ENCODE measurements at regions not wholly inside any gene's neighbourhood (a gene's known extent, or its start where the extent isn't known, plus 50 kb on each side); places are given as distances from the start of the nearest gene placed in this dataset.

DNA sequence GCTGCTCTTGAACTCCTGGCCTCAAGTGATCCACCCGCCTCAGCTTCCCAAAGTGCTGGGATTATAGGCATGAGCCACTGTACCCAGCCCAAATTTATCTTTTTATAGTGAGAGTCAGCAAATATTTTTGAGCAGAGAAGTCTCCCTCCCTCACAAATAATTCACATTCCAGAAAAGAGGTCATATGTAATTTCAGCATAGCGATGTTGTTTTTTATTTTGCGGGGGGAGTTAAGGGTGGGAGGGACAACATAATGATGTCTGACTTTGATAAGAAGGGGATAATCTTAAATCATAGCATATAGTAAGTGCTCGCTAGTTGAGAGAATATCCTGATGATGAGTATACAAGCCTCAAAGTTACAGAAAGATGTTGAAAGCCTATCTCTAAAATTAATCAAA, 1090.2 kb upstream of the ACVR2A start:
- H3K27ac ChIP-seq (ENCODE audit: extremely low read depth, low read depth, low read length): no peak overlapping the region
- TF ChIP-seq ZNF530 (tag by site-specific recombination; IDR thresholded peaks at IDR 0.05; ENCODE audit: low read depth): no peak
- TF ChIP-seq ZBTB17 (tag by site-specific recombination; IDR thresholded peaks at IDR 0.05): no peak
- TF ChIP-seq SP7 (tag by site-specific recombination; IDR thresholded peaks at IDR 0.05): no peak
- TF ChIP-seq, protein P1, sequence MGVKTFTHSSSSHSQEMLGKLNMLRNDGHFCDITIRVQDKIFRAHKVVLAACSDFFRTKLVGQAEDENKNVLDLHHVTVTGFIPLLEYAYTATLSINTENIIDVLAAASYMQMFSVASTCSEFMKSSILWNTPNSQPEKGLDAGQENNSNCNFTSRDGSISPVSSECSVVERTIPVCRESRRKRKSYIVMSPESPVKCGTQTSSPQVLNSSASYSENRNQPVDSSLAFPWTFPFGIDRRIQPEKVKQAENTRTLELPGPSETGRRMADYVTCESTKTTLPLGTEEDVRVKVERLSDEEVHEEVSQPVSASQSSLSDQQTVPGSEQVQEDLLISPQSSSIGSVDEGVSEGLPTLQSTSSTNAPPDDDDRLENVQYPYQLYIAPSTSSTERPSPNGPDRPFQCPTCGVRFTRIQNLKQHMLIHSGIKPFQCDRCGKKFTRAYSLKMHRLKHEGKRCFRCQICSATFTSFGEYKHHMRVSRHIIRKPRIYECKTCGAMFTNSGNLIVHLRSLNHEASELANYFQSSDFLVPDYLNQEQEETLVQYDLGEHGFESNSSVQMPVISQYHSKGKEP (tag by site-specific recombination; IDR thresholded peaks at IDR 0.05): no peak
- TF ChIP-seq, protein P2, sequence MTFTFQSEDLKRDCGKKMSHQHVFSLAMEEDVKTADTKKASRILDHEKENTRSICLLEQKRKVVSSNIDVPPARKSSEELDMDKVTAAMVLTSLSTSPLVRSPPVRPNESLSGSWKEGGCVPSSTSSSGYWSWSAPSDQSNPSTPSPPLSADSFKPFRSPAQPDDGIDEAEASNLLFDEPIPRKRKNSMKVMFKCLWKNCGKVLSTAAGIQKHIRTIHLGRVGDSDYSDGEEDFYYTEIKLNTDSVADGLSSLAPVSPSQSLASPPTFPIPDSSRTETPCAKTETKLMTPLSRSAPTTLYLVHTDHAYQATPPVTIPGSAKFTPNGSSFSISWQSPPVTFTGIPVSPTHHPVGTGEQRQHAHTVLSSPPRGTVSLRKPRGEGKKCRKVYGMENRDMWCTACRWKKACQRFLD (tag by site-specific recombination; IDR thresholded peaks at IDR 0.05): no peak
- TF ChIP-seq ZNF529 (tag by site-specific recombination; IDR thresholded peaks at IDR 0.05; ENCODE audit: insufficient replicate concordance): no peak
- no peak for TF ChIP-seq ZNF341 (tag by site-specific recombination; IDR thresholded peaks at IDR 0.05; ENCODE audit: low read depth)
- no peak for TF ChIP-seq ZXDB (tag by site-specific recombination; IDR thresholded peaks at IDR 0.05)
- TF ChIP-seq ZNF138 (tag by site-specific recombination; IDR thresholded peaks at IDR 0.05; ENCODE audit: borderline replicate concordance): no peak
- no peak for TF ChIP-seq GFI1B (tag by site-specific recombination; IDR thresholded peaks at IDR 0.05)
- TF ChIP-seq ZNF843 (tag by site-specific recombination; IDR thresholded peaks at IDR 0.05): no peak
- TF ChIP-seq ZFP41 (tag by site-specific recombination; IDR thresholded peaks at IDR 0.05; ENCODE audit: borderline replicate concordance): no peak
- TF ChIP-seq, protein P3, sequence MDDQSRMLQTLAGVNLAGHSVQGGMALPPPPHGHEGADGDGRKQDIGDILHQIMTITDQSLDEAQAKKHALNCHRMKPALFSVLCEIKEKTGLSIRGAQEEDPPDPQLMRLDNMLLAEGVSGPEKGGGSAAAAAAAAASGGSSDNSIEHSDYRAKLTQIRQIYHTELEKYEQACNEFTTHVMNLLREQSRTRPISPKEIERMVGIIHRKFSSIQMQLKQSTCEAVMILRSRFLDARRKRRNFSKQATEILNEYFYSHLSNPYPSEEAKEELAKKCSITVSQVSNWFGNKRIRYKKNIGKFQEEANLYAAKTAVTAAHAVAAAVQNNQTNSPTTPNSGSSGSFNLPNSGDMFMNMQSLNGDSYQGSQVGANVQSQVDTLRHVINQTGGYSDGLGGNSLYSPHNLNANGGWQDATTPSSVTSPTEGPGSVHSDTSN (CRISPR knock-in tag; IDR thresholded peaks at IDR 0.05): no peak
- TF ChIP-seq ZNF211 (tag by site-specific recombination; IDR thresholded peaks at IDR 0.05; ENCODE audit: low read depth): no peak
- TF ChIP-seq ZNF175 (tag by site-specific recombination; IDR thresholded peaks at IDR 0.05): no peak
- TF ChIP-seq SETDB1 (IDR thresholded peaks at IDR 0.05; ENCODE audit: insufficient read length, low read length): no peak
- no peak for TF ChIP-seq ZNF707 (tag by site-specific recombination; IDR thresholded peaks at IDR 0.05)
- TF ChIP-seq ZNF558 (tag by site-specific recombination; IDR thresholded peaks at IDR 0.05): no peak
- no peak for TF ChIP-seq RBAK (tag by site-specific recombination; IDR thresholded peaks at IDR 0.05)
- TF ChIP-seq ZNF155 (tag by site-specific recombination; IDR thresholded peaks at IDR 0.05): no peak
- H3K9me3 ChIP-seq (ENCODE audit: control insufficient read depth, insufficient read depth, low read depth, low read length): no peaks in the 10 kb centered on the region
- no peaks in the 10 kb centered on the region for H3K4me1 ChIP-seq (ENCODE audit: control insufficient read depth, insufficient read depth, low read length)
- H3K36me3 ChIP-seq (ENCODE audit: control insufficient read depth in 2 of 2, insufficient read depth in 1 of 2, low read length in 2 of 2): no peaks in the 10 kb centered on the region
- H3K4me3 ChIP-seq (ENCODE audit: low read depth, low read length): no peak overlapping the region
- POLR2A ChIA-PET: no interaction called here
- CTCF ChIA-PET: no interaction called here

DNA sequence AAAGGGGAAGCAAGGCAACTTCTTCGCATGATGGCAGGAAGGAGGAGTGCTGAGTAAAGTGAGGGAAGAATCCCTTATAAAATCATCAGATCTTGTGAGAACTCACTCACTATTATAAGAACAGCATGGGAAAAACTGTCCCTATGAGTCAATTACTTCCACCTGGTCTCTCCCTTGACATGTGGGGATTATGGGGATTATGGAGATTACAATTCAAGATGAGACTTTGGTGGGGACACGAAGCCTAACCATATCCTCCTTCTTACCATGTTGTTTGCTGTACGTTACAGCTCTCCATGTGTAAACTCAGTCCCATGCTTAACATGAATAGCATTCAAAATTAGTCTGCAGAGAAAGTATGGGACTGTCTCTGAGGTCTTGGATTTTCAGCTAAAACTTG, 1096.8 kb upstream of the ACVR2A start:
- no peaks in the 10 kb centered on the region for H3K9me3 ChIP-seq (ENCODE audit: control insufficient read depth, insufficient read depth, low read depth, low read length)
- POLR2A ChIA-PET: no interaction called here
- TF ChIP-seq ZNF544 (tag by site-specific recombination; IDR thresholded peaks at IDR 0.05) (no peak), ZNF660 (tag by site-specific recombination; IDR thresholded peaks at IDR 0.05) (no peak), ZNF624 (tag by site-specific recombination; IDR thresholded peaks at IDR 0.05) (no peak), ZNF341 (tag by site-specific recombination; IDR thresholded peaks at IDR 0.05; ENCODE audit: low read depth) (no peak)
- TF ChIP-seq, protein P4, sequence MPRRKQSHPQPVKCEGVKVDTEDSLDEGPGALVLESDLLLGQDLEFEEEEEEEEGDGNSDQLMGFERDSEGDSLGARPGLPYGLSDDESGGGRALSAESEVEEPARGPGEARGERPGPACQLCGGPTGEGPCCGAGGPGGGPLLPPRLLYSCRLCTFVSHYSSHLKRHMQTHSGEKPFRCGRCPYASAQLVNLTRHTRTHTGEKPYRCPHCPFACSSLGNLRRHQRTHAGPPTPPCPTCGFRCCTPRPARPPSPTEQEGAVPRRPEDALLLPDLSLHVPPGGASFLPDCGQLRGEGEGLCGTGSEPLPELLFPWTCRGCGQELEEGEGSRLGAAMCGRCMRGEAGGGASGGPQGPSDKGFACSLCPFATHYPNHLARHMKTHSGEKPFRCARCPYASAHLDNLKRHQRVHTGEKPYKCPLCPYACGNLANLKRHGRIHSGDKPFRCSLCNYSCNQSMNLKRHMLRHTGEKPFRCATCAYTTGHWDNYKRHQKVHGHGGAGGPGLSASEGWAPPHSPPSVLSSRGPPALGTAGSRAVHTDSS (tag by site-specific recombination; IDR thresholded peaks at IDR 0.05): no peak
- TF ChIP-seq, protein P3 (CRISPR knock-in tag; IDR thresholded peaks at IDR 0.05): no peak
- TF ChIP-seq, protein P5, sequence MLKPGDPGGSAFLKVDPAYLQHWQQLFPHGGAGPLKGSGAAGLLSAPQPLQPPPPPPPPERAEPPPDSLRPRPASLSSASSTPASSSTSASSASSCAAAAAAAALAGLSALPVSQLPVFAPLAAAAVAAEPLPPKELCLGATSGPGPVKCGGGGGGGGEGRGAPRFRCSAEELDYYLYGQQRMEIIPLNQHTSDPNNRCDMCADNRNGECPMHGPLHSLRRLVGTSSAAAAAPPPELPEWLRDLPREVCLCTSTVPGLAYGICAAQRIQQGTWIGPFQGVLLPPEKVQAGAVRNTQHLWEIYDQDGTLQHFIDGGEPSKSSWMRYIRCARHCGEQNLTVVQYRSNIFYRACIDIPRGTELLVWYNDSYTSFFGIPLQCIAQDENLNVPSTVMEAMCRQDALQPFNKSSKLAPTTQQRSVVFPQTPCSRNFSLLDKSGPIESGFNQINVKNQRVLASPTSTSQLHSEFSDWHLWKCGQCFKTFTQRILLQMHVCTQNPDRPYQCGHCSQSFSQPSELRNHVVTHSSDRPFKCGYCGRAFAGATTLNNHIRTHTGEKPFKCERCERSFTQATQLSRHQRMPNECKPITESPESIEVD (tag by site-specific recombination; IDR thresholded peaks at IDR 0.05): no peak

More for the DNA sequence above, 1096.8 kb upstream of the ACVR2A start:
- Histone ChIP-seq H3K4me1 (ENCODE audit: control insufficient read depth, insufficient read depth, low read length) (no peaks in the 10 kb centered on the region), H3K27ac (ENCODE audit: extremely low read depth, low read depth, low read length) (no peak overlapping the region), H3K36me3 (ENCODE audit: control insufficient read depth in 2 of 2, insufficient read depth in 1 of 2, low read length in 2 of 2) (no peaks in the 10 kb centered on the region), H3K4me3 (ENCODE audit: low read depth, low read length) (no peak overlapping the region)
- CTCF ChIA-PET: no interaction called here

Measured in HEK293 (cell line).